Chondrocyte (in vitro differentiated cells): ENCODE measurements at regions not wholly inside any gene's neighbourhood (a gene's known extent, or its start where the extent isn't known, plus 50 kb on each side); places are given as distances from the start of the nearest gene placed in this dataset.
"Not testable (repeated sequence)": the region's sequence is repeated elsewhere in the genome, so short reads cannot be mapped to it uniquely, and the experiment has no call there.

Source experiments
- DNase-seq: peaks from one replicate; pipeline ENCODE4 v3.0.0; 2021; ENCODE audit warnings: mixed read lengths, low spot score
- H3K27ac Mint-ChIP-seq: one replicate; pipeline ENCODE4 v1.8.0; 2021; ENCODE audit warnings: mild to moderate bottlenecking, moderate library complexity, mixed read lengths; ENCODE audit not compliant: unreplicated experiment
- H3K27me3 Mint-ChIP-seq: 2 replicates; pipeline ENCODE4 v1.8.0; 2021; ENCODE audit warnings: low read depth, mixed read lengths
- H3K36me3 Mint-ChIP-seq: 2 replicates; pipeline ENCODE4 v1.8.0; 2021; ENCODE audit warnings: low read depth, mixed read lengths
- H3K4me1 Mint-ChIP-seq: 2 replicates; pipeline ENCODE4 v1.8.0; 2021; ENCODE audit warnings: low read depth, mild to moderate bottlenecking, mixed read lengths
- H3K4me3 Mint-ChIP-seq: one replicate; pipeline ENCODE4 v1.8.0; 2021; ENCODE audit warnings: mild to moderate bottlenecking, moderate library complexity, mixed read lengths; ENCODE audit not compliant: unreplicated experiment
- H3K9me3 Mint-ChIP-seq: 2 replicates; pipeline ENCODE4 v1.8.0; 2021; ENCODE audit warnings: low read depth, mixed read lengths
- TF ChIP-seq, protein P1 (sequence below): fragments of 200-600 bp; sonication (generic); IDR thresholded peaks from 2 replicates; pipeline ENCODE4 v1.5.0; 2021; ENCODE audit warnings: antibody characterized with exemption, mild to moderate bottlenecking, moderate library complexity

DNA sequence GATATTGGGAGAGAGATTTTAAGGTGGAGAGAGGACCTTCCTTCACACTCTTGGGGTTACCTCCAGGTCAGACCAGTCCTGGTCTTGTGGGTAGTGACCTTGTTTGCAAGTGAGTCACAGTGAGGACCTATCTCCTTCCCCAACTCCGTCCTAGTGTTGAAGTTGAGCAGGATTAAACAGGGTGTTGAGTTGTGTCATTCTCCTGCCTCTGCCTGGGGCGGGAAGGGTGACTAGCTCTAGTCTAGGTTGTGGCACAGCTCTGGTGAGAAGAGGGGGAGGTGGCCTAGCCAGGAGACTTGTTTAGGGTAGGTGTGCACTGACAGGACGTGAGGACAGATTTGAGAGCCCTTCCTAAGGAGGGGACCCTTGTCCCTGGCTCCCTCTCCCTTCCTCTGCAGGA lies 119.6 kb upstream of the PITX1 start:
- DNase-seq: no peak

DNA sequence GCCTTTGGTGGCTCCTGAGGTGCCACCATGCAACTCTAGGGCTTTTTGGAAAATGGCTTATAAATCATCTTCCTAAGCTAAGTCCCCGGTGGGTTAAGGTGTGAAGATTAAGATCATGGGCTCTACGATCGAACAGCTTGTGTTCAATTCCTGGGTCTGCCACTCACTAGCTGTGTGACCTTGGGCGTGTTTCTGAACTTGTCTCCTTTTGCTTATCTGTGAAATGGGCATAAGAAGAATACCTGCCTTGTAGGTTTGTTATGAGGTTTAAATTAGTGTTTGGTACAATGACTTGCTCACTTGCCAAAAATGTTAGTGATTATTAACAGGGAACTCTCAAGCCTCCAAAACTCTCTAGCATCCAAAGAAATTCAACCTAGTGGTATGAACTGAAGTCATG lies 119.2 kb upstream of the PITX1 start:
- H3K9me3 Mint-ChIP-seq: peaks cover 6% of the 10 kb centered on the region
- H3K4me3 Mint-ChIP-seq: no peak overlapping the region
- DNase-seq: no peak
- H3K27me3 Mint-ChIP-seq: peaks cover 23% of the 10 kb centered on the region
- TF ChIP-seq, protein P1, sequence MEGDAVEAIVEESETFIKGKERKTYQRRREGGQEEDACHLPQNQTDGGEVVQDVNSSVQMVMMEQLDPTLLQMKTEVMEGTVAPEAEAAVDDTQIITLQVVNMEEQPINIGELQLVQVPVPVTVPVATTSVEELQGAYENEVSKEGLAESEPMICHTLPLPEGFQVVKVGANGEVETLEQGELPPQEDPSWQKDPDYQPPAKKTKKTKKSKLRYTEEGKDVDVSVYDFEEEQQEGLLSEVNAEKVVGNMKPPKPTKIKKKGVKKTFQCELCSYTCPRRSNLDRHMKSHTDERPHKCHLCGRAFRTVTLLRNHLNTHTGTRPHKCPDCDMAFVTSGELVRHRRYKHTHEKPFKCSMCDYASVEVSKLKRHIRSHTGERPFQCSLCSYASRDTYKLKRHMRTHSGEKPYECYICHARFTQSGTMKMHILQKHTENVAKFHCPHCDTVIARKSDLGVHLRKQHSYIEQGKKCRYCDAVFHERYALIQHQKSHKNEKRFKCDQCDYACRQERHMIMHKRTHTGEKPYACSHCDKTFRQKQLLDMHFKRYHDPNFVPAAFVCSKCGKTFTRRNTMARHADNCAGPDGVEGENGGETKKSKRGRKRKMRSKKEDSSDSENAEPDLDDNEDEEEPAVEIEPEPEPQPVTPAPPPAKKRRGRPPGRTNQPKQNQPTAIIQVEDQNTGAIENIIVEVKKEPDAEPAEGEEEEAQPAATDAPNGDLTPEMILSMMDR: no peak
- H3K36me3 Mint-ChIP-seq: peaks cover 1% of the 10 kb centered on the region
- H3K4me1 Mint-ChIP-seq: no peaks in the 10 kb centered on the region
- no peak overlapping the region for H3K27ac Mint-ChIP-seq

More for the DNA sequence above, 119.6 kb upstream of the PITX1 start:
- H3K36me3 Mint-ChIP-seq: peaks cover 1% of the 10 kb centered on the region
- TF ChIP-seq, protein P1: no peak
- H3K9me3 Mint-ChIP-seq: peaks cover 10% of the 10 kb centered on the region
- H3K4me3 Mint-ChIP-seq: no peak overlapping the region
- no peaks in the 10 kb centered on the region for H3K4me1 Mint-ChIP-seq
- H3K27ac Mint-ChIP-seq: no peak overlapping the region
- peaks cover 21% of the 10 kb centered on the region for H3K27me3 Mint-ChIP-seq

DNA sequence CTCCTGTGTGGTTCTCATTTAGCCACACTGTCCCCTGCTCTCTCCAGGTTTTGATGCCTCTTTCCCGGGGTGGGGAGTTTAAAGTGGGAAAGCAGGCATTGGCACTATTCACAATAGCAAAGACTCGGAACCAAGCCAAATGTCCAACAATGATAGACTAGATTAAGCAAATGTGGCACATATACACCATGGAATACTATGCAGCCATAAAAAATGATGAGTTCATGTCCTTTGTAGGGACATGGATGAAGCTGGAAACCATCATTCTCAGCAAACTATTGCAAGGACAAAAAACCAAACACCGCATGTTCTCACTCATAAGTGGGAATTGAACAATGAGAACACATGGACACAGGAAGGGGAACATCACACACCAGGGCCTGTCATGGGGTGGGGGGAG lies 117.6 kb upstream of the PITX1 start:
- not testable (repeated sequence) for H3K36me3 Mint-ChIP-seq, H3K9me3 Mint-ChIP-seq, H3K4me1 Mint-ChIP-seq, DNase-seq, H3K4me3 Mint-ChIP-seq, H3K27ac Mint-ChIP-seq
- peaks cover 35% of the 10 kb centered on the region for H3K27me3 Mint-ChIP-seq

DNA sequence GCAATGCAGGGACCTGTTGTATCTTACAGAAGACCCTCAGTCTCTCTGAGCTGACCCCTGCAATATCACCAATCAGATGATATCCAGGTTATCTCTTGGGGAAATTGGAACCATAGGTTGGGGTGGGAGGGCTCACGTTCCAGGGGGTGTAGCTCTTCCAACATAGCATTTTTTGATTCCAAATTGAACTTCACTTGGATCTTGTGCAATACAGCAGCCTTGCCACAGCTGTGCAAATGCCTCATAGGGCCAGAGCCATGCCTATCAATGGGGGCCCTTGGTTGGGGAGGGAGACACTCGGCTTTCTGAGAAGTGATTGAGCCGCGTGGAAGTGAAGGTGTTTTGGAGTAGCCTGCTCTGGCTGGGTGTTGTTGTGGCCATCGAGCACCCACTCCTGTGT lies 117.2 kb upstream of the PITX1 start:
- TF ChIP-seq, protein P1: no peak
- no peak overlapping the region for H3K27ac Mint-ChIP-seq
- no peak for DNase-seq
- H3K4me3 Mint-ChIP-seq: no peak overlapping the region
- peaks cover 3% of the 10 kb centered on the region for H3K36me3 Mint-ChIP-seq
- peaks cover 7% of the 10 kb centered on the region for H3K9me3 Mint-ChIP-seq
- no peaks in the 10 kb centered on the region for H3K4me1 Mint-ChIP-seq
- peaks cover 38% of the 10 kb centered on the region for H3K27me3 Mint-ChIP-seq

DNA sequence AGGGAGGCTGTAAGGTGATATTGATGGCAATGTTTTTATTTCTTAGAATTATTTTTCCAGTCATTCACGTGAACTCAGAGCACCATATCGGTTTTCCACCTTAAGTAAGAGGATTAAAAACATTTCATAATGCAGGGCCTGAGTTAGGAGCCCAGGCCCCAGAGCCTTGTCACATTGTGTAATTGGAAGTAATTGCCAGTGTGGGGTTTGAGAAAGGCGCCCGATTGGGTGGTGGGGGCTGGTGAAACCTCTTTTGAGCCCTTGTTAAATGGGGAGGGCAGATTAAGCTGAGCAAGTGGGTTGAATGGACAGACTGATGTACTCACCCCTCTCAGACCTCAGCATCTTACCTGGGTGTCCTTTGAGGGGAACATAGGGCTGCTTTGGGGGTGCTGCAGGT lies 116.7 kb upstream of the PITX1 start:
- DNase-seq: no peak
- peaks cover 3% of the 10 kb centered on the region for H3K36me3 Mint-ChIP-seq
- peaks cover 7% of the 10 kb centered on the region for H3K9me3 Mint-ChIP-seq
- peaks cover 34% of the 10 kb centered on the region for H3K27me3 Mint-ChIP-seq
- no peak overlapping the region for H3K27ac Mint-ChIP-seq
- H3K4me3 Mint-ChIP-seq: no peak overlapping the region
- TF ChIP-seq, protein P1: no peak
- H3K4me1 Mint-ChIP-seq: no peaks in the 10 kb centered on the region

DNA sequence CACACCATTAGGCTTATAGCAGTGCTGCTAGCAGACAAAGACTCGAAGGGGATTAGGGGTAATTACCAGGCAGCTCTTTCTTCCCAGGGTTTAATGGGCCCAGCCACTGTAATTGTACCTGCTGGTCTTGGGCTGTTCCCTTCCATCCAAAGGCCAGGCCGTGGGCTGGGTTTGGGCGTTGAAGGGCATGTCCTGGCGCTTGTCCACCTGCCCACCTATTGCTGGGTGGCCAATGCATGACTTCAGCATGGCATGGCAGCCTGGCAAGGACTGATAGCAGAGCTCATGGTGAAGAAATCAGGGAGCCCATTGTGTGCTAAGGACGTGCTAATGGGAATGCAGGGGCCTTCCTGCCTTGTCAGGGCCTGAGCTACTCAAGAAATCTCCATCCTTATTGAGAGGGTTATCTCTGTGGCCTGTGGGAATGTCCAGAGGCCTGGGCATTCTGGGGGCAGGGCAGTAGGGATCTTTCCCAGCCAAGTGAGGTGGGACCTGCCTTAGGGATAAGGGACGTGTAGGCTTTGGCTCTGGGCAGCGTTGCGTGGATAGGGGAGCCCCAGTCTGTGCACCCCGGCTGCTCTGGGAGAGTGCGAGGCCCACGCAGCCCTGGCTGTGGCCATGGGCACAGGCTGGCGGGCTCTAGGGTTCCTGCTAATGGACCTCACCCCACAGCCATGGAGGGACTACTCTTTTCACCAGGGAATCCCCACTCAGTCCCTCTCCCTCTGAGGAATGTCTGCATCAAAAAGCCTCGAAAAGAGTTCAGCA lies 116.1 kb upstream of the PITX1 start:
- no peak for DNase-seq
- Mint-ChIP-seq H3K4me1 (no peaks in the 10 kb centered on the region), H3K27me3 (peaks cover 38% of the 10 kb centered on the region), H3K27ac (no peak overlapping the region), H3K36me3 (peaks cover 3% of the 10 kb centered on the region), H3K9me3 (peaks cover 7% of the 10 kb centered on the region), H3K4me3 (no peak overlapping the region)
- TF ChIP-seq, protein P1: no peak
